NB4 (cell line): ENCODE measurements at regions not wholly inside any gene's neighbourhood (a gene's known extent, or its start where the extent isn't known, plus 50 kb on each side); places are given as distances from the start of the nearest gene placed in this dataset.
"Not testable (repeated sequence)": the region's sequence is repeated elsewhere in the genome, so short reads cannot be mapped to it uniquely, and the experiment has no call there.

Experiments used
- DNase-seq: peaks from one replicate; pipeline ENCODE4 v3.0.0; 2010; ENCODE audit warnings: low read depth
- H3K4me3 ChIP-seq: one replicate; pipeline ENCODE4 v1.5.1; 2011; ENCODE audit warnings: mild to moderate bottlenecking, low read depth, low read length, moderate library complexity
- MYC ChIP-seq: IDR thresholded peaks from 2 replicates; pipeline ENCODE4 v1.6.1; 2011; ENCODE audit warnings: low read depth, low read length
- POLR2A ChIP-seq: IDR thresholded peaks from 2 replicates; pipeline ENCODE4 v1.6.1; 2011; ENCODE audit warnings: mild to moderate bottlenecking; ENCODE audit not compliant: insufficient read length; ENCODE audit errors: extremely low read depth
- TF ChIP-seq, protein P1 (sequence below): IDR thresholded peaks from one replicate; pipeline ENCODE4 v1.5.1; 2012; ENCODE audit warnings: low read depth, low read length
- TF ChIP-seq, protein P2 (sequence below): IDR thresholded peaks from 2 replicates; pipeline ENCODE4 v1.6.1; 2011; ENCODE audit warnings: low read depth, low read length

DNA sequence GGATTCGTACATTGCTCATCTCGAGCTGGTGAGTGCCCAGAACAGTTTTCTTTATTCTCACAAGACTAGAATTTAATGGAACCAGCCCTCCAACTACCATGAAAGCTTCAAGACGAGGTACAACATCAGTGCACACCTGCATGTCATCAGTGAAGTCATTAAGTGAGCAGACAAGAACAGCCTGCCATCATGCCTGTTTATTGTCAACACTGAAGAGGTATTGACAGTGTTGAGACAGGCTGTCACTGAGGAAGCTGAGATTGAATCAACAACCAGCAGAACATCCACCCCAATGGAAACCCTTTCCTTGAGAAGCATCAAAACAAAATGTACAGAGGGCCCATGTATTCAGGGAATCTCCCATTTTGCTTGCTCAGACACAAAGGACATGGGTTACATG, 148.0 kb upstream of the TCF4 start:
- H3K4me3 ChIP-seq: no peak overlapping the region
- DNase-seq: no peak
- TF ChIP-seq, protein P1, sequence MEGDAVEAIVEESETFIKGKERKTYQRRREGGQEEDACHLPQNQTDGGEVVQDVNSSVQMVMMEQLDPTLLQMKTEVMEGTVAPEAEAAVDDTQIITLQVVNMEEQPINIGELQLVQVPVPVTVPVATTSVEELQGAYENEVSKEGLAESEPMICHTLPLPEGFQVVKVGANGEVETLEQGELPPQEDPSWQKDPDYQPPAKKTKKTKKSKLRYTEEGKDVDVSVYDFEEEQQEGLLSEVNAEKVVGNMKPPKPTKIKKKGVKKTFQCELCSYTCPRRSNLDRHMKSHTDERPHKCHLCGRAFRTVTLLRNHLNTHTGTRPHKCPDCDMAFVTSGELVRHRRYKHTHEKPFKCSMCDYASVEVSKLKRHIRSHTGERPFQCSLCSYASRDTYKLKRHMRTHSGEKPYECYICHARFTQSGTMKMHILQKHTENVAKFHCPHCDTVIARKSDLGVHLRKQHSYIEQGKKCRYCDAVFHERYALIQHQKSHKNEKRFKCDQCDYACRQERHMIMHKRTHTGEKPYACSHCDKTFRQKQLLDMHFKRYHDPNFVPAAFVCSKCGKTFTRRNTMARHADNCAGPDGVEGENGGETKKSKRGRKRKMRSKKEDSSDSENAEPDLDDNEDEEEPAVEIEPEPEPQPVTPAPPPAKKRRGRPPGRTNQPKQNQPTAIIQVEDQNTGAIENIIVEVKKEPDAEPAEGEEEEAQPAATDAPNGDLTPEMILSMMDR: no peak
- TF ChIP-seq, protein P2, sequence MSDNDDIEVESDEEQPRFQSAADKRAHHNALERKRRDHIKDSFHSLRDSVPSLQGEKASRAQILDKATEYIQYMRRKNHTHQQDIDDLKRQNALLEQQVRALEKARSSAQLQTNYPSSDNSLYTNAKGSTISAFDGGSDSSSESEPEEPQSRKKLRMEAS: no peak
- no peak for TF ChIP-seq MYC
- no peak for TF ChIP-seq POLR2A

DNA sequence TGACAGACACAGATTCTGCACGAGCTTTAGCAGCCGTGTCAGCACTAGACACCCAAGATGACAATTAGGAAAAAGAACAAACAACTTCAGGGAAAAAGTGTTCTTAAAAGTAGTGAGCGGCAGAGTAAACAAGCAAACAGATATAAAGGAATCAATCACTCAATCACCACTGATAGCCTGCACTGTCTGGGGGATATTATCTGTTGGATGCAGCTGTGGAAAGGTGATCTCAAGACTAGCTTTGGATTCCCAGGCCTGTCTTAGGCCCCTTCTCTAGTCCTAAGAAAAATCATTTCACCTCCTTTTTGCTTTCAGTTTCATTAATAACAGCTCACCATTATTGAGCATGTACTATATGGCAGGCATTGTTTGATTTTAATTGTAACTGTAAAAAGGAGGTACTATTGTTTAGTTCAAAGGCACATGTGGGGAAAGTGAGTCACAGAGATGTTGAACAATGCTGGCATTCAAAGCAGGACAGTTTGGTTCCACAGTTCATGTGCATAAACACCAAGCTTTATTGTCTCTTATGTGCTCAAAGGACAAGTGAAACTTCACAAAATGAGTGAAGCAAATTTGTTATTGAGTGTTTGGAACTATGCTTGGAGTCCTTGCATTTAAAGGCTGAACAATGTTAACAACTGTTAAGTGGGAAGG, 147.3 kb upstream of the TCF4 start:
- TF ChIP-seq, protein P2: no peak
- TF ChIP-seq POLR2A: no peak
- TF ChIP-seq, protein P1: no peak
- TF ChIP-seq MYC: no peak
- no peak for DNase-seq
- no peak overlapping the region for H3K4me3 ChIP-seq

DNA sequence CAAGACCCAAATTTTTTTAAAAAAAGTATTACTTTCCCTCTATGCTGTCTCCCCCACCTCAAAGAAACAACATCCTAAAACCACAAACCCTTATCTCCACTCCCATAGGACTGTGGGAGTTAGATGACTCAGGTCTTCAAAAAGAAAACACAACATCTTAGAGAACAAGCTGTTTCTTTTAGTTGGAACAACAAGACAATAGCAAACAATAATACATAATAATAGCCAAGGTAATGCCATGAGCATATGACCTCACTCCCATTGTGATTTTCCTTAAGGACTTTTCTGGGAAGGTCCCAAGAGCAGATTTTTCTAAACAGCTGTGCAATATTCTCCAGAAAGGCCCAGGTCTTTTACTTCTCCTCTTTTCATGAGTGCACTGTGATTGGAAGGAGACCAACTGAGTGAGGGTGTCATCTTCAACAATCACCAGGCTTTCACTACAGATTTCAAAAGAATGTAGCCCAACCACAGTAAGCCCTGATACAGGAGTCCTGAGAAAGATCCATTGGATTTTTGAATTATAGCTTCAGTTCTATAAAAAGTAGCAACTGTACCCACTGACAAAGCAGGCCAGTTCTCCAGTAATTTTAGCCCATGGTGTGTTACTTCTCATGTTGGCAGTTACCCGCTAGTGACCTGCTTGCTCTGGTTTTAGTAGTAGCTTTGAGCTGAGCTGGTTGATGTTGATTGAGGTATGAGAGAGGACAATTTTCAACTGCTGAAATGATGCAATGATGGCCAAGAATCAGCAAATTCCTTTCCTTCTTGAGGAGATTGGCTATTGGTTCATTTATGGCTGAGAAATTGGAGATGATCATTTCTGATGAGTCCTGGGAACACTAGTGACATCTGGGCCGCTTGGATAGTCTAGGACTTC, 144.5 kb upstream of the TCF4 start:
- H3K4me3 ChIP-seq: no peak overlapping the region
- no peak for TF ChIP-seq MYC
- TF ChIP-seq, protein P2: no peak
- TF ChIP-seq POLR2A: no peak
- TF ChIP-seq, protein P1: no peak
- no peak for DNase-seq

DNA sequence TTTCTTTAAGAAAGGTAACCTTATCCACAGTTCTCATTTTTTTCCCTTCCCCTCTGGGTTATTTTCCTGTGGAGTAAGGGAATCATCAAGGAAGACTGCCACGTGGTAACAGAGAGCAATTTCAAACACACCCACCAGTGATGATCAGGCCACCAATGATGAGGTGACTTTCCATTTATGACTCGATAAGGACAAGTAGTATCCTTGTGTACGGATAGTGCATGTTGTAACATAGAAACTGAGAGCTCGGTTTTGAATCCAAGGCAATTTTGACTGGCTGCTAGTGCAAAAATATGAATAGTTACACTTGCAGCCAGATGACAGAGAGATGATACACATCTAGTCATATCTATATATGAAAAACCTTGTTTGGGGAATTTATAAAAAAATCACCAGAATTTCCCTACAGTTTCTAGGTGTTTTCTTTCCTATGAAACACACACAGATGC, 143.6 kb upstream of the TCF4 start:
- no peak for TF ChIP-seq POLR2A
- TF ChIP-seq, protein P2: no peak
- no peak for TF ChIP-seq MYC
- no peak overlapping the region for H3K4me3 ChIP-seq
- DNase-seq: no peak

DNA sequence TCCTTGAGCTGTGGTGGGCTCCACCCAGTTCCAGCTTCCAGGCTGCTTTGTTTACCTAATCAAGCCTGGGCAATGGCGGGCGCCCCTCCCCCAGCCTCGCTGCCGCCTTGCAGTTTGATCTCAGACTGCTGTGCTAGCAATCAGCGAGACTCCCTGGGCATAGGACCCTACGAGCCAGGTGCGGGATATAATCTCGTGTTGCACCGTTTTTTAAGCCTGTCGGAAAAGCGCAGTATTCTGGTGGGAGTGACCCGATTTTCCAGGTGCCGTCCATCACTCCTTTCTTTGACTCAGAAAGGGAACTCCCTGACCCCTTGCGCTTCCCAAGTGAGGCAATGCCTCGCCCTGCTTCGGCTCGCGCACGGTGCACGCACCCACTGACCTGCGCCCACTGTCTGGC, 133.0 kb upstream of the TCF4 start:
- H3K4me3 ChIP-seq, DNase-seq: not testable (repeated sequence)

DNA sequence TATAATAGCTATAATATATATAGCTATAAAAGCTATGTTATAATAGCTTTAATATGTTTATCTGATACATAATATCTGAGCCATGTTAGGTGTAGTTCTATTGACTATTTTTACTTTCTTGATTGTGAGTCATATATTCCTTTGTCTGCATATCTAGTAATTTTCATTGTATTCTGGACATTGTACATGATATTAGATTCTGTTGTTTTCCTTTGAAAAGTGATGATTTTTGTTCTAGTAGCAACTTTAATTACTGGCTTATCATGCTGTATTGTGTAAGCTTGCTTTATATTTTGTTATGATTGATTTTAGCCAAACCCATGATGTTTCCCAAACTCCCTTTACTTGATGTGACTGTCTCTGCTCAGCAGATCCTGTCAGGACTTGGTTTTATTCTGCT, 125.7 kb upstream of the TCF4 start:
- no peak overlapping the region for H3K4me3 ChIP-seq
- TF ChIP-seq MYC: no peak
- TF ChIP-seq, protein P2: no peak
- TF ChIP-seq, protein P1: no peak
- no peak for TF ChIP-seq POLR2A
- DNase-seq: no peak
